ENCODE measurements at regions not wholly inside any gene's neighbourhood (a gene's known extent, or its start where the extent isn't known, plus 50 kb on each side); places are given as distances from the start of the nearest gene placed in this dataset.

DNA sequence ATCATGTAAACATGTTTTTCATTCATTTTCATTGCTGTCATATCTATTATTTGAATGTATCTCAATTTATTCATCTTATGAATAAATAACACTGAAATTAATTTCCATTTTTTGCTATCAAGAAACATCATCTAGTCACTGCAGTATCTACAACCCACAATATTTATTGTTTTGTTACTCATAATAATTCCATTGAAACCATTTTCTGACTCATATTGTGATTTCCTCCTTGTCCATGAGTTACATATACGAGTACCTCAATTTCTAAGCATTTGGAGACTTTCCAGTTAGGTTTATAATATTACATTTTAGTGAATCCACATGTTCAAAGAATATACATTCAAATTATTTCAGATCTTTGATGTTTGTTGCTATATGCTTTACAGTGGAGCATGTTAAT is 1524.0 kb downstream of the SLITRK1 start:
- no peak for DNase-seq (ENCODE audit: low spot score)

DNA sequence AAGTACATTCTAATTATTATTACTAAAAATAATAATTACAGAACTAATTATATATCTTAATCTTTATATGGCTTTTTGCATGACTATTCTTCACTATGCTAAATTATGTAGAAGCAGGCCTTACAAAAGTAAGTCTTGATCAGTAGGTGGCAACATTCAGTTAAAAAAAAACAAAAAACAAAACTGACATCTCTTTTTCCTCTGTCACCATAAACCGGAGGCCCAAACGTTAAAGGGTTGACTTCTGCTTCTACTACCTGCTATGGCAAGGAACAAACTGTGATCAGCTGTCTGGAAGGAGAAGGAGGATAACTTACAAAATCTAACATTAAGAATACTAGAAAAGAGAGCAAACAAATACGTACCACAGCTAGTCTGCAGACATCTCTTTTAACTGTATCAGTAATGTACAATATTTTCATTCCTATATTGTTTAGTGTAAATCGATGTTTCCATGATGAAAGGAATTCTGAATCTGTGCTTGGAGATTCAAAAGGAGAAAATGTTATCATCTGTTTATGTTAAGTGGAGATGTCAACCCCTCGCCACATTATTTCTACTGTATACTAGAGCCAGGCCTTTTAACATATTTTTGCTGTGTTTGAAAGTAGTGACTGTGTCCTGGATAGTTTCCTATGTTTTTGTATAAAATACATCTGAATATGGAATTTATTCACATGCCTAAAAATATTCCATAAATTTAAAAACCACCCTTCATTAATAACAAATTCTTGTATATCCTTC is 1525.4 kb downstream of the SLITRK1 start:
- no peak for DNase-seq (ENCODE audit: low spot score)

DNA sequence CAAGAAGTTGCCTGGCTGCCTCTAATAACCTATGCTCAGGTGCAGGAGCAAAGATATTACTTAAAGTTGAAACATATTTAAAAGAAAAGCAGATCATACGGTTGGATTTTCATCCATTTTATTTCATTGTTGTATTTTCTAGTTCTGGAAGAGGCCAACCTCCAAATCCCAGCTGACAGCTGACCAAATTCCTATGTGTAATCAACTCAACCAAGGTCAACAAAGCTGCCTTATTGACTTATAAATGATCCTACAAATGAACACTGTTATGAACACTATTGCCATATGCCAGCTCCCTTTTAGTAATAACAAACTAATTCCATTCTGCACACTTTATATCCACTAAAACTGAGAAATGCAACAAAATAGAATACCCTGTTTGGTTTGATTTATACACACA is 1537.4 kb downstream of the SLITRK1 start:
- DNase-seq (ENCODE audit: low spot score) = no peak

DNA sequence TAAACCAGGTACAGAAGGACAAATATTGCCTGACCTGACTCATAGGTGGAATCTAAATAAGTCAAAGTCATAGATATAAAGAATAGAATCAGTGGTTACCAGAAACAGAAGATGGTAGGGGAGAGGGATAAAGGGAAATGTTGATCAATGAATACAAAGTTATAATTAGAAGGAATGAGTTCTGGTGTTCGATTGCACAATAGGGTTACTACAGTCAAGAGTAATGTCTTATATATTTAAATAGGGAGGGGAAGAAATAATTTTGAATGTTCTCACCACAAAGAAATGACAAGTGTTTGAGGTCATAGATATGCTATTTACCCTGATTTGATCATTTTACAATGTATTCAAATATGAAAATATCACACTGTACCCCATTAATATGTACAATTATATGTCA is 1541.2 kb downstream of the SLITRK1 start:
- no peak for DNase-seq (ENCODE audit: low spot score)

DNA sequence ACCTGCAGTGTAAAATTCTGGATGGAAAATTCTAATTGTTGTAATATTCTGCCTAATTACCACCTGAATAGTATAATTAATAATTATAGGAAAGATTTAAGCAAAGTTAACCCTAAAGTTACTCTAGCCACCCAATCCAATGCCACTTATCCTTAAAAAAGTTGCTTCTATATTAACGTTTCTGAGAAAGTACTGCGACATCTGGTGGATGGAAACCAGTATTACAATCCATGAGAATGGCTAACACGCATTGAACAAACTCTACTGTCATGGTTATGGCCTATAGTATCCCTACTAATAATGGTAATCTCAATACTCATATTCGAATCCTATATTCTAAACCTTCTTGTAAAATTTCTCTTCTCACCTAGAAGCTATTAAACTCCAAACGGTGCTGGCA is 1551.8 kb downstream of the SLITRK1 start:
- DNase-seq (ENCODE audit: low spot score) = no peak

DNA sequence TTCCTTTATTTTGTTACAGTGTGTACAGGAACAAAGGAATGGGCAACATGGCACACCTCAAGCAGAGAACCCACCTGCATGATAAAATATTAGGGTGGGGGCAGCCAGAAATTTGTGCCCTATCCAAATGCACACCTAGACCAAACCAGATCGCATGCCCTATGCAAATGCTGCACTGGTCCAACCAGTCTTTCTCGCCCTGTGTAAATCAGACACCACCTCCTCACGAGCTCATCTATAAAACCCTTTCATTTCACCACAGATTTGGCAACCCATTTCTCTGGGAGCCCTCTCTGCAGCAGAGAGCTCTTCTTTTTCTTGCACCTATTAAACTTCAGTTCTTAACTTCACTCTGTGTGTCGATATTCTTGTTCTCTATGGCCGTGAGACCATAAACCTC is 1559.2 kb downstream of the SLITRK1 start:
- DNase-seq (ENCODE audit: low spot score) = no peak

DNA sequence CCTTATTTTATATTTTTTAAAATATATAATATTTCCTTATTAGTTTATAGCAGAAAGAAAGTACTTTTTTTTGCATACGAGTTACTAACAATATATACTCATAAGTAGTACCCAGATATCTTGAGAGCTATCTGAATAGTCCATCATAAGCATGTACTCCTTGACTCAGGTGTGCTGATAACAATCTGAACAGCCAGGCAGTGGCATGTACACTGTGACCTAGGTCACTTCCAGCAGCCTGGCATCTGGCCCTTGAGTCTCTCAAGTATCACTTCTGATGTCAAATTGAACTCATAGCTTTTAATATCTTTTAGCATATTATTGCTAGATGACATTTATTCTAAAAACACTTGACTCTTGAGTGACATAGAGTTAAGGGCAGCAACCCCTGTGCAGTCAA is 1576.7 kb downstream of the SLITRK1 start:
- DNase-seq (ENCODE audit: low spot score) = no peak

DNA sequence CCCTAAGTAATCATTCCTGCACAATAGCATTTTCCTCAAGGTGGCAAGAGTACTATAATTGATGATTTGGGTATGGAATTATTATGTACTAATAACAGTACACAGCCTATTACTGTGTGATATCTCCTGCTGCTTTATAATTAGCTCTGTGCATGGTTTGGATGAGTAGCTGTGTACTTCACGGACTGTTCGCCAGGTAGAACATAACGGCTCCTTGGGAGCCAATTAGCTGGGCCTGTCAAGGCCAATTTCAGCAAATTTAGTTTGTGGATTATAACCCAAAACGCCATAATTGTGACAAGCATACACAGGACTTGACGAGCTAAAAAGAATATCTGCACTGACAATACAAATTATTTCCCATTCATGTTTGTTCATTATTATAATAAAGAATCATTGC is 1584.2 kb downstream of the SLITRK1 start:
- DNase-seq (ENCODE audit: low spot score) = no peak

DNA sequence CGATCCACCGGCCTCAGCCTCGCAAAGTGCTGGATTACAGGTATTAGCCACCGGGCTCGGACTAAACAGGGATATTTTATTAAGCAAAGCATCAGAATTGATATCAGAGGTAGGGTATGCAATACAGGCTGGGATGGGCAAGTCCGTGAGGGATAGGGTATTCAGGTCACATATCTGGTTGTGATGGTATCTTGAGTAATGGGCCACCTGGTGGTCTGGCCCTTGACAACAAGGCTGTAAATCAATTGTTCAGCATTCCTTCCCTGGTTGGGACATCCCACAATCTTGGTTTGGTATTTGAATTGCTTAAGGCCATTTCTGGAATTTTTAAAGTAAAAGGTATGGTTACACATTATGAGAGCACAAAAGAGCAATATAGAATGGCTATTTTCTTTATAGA is 1588.0 kb downstream of the SLITRK1 start:
- no peak for DNase-seq (ENCODE audit: low spot score)

DNA sequence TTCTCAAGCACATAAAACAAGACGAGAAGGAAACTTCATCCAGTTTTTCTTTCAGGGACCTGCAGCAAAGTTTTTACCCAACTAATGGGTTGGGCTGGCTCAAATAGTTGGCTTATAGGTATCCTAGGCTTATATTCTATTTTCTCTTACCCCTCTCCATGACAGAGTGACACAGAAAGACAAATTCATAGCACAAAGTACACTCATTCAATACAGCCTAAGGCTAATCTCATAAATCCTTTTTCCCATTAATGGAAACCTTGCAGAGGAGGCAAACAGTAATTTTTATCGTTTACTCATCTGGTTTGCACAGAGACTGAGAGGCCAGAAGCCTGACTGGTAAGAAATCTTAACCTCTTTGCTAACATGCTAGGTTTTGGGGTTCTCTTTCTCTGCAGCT is 1589.9 kb downstream of the SLITRK1 start:
- no peak for DNase-seq (ENCODE audit: low spot score)

DNA sequence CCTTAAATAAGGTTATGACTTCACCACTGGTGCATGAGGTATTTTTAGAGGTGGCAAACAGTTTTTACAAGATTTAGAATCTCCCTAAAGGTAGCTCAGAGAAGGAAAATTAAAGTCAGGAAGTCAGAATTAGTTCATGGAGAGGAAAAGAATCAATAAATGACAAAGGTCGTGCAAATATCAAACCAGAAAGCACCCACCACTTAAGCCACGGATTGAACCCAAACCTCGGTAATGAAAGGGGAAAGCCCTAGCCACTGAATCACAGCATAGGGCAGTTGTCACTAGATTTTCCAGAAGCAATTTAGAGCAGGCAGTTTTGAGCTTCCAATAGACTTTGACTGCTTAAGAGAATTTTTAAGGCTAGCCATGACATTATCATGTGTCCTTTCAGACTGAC is 1590.4 kb downstream of the SLITRK1 start:
- DNase-seq (ENCODE audit: low spot score) = no peak

DNA sequence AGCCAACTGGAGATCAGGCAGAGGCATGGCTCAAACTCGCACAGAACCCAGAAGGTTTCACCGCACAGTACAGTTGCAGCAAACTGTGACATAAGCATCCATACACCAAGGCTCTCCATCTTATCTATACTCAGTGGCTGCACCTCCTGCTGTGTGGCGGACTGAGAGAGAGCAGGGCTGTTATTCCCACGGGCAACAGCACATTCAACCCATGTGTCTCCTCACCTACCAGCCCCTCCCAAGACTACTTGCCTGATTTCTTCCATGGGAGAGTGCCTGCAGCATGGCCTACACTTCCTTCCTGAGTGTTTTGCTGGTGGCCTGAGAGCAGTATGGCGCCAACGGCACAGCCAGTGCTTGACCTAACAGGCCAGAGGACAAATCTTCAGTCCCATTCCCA is 1606.6 kb downstream of the SLITRK1 start:
- no peak for DNase-seq (ENCODE audit: low spot score)

DNA sequence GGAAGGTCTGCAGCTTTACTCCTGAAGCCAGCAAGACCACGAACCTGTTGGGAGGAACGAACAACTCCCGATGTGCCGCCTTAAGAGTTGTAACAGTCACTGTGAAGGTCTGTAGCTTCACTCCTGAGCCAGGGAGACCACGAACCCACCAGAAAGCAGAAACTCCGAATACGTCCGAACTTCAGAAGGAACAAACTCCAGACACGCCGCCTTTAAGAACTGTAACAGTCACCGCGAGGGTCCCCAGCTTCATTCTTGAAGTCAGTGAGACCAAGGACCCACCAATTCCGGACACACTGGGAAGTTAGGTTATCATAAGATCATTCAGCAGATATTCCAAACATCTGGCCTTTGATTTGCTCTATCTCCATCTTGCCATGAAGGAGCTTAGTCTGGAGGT is 1623.0 kb downstream of the SLITRK1 start:
- DNase-seq (ENCODE audit: low spot score) = no peak

DNA sequence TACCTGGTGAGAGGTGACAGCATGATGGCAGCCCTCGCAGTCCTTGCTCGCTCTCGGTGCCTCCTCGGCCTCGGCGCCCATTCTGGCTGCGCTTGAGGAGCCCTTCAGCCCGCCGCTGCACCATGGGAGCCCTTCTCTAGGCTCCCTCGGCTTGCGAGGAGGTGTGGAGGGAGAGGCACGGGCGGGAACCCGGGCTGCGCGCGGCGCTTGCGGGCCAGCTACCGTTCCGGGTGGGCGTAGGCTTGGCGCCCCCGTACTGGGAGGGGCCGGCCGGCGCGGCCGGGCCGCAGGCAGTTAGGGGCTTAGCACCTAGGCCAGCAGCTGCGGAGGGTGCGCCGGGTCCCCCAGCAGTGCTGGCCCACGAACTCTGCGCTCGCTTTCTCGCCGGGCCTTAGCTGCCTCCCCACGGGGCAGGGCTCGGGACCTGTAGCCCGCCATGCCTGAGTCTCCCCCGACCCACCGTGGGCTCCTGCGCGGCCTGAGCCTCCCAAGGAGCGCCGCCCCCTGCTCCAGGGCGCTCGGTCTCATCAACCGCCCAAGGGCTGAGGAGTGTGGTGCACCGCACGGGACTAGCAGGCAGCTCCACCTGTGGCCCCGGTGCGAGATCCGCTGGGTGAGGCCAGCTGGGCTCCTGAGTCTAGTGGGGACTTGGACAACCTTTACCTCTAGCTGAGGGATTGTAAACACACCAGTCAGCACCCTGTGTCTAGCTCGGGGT is 1624.3 kb downstream of the SLITRK1 start:
- DNase-seq (ENCODE audit: low spot score) = no peak

DNA sequence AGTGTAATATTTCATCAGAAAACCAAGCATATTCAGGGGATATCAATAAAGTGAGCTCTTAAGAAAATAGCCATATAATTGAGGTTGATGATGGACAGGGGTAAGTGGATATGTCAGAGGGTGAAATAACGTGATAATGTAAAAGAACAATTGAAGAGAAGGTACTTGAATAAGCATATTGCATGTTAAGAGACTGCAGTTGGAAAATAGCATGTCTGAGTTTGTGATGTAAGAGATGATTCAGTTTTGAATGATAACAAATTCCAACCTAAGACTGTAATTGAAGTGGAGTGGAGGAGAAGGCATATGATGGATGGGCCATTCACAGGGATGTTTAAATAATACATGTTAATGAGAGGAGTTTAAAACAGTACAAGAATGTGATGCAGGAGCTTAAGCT is 1633.5 kb downstream of the SLITRK1 start:
- no peak for DNase-seq (ENCODE audit: low spot score)

DNA sequence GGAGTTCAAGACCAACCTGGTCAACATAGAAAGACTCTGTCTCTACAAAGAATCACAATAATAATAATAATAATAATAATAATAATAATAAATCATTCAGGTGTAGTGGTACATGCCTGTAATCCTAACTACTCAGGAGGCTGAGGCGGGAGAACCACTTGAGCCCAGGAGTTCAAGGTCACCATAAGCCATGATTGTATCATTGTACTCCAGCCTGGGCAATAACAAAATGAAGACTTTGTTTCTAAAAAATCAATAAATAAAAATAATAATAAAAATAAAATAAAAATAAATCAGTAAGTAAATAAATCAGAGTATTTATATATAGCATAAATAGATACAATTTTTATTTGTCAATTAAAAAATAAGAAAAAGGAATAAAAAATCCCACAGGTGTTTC is 1636.4 kb downstream of the SLITRK1 start:
- DNase-seq (ENCODE audit: low spot score) = no peak

DNA sequence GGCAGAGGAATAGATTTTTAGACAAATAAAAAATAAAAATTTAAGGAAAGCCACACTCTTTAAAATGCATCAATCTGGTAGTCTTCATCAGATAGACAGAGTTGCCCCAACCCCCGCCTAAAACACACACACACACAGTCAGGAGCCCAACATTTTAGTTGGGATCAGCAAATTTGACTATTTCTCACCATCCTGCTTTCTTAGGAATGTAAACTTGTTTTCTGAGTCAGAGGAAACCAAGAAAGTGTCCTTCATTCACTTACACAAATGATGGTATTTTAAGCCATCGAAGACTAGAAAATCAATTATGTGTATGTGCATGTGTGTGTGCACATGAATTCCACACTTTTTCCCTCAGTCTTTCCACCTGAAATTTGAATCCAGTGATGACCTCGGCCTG is 1657.5 kb downstream of the SLITRK1 start:
- no peak for DNase-seq (ENCODE audit: low spot score)

DNA sequence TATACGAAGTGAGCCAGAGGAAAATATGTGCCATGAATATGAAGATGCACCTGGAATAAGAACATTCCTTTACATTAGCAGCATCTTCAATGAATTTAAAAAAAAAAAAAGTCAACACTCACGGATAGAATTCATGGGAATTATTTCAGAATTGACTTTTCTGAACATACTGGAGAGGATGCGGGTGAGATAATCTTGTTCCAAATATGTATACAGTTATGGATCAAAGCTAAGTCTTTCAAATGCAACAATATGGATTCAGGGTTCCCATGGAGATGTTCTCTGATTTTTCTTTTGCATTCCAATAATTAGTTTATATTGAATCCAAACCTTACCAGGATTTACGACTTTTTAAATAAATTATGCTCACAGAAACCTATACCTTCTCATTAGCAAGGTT is 1660.7 kb downstream of the SLITRK1 start:
- DNase-seq (ENCODE audit: low spot score) = no peak

DNA sequence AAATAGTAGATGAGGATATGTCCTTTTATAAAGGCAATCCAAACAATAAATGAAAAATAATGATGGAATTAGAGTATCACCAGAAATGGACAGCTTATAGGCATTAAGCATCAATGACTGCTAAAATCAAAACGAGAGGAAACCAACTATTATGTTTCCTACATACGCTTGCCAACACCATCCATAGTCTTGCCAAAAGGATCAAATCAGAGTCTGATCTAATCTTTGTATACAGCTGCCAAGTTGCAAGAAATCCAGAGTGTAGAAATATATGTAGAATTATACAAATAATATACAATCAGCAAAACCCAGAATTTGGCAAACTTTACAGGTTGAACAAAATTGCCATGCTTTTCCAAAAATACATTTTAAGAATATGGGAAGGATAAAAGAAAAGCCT is 1661.6 kb downstream of the SLITRK1 start:
- DNase-seq (ENCODE audit: low spot score) = no peak

DNA sequence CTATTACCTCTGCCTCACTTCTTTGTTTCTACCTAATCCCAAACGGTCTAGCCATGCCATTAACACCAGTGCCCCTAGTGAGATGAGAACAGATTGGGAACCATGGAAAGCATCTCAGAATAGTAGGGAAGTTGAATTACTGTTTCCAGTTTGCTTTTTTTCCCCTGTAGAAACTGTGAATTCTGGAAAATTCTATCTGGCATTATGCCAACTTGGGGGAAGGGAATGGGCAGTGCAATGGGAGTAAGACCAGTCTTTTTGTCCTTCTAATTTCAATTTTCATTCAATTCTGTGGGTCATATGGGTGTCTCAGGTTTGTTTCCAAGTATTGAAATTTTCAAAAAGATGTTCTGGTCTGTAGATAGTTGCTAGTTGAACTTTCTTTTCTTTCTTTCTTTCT is 1666.1 kb downstream of the SLITRK1 start:
- DNase-seq (ENCODE audit: low spot score) = no peak

DNA sequence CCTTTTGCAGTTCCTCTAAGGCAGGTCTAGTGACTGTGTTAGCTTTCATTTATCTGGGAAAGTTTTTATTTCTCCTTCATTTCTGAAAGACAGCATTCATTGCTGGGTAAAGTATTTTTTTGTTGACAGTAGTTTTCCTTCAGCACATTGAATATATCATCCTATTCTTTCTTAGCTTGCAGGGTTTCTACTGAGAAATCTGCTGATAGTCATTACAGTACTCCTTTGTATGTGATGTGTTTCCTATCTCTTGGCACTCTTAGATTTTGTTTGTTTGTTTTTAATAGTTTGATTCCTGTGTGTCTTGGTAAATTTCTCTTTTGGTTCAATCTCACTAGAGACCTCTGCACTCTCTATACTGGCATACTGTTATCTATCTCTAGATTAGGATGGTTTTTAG is 1667.9 kb downstream of the SLITRK1 start:
- DNase-seq (ENCODE audit: low spot score) = no peak

DNA sequence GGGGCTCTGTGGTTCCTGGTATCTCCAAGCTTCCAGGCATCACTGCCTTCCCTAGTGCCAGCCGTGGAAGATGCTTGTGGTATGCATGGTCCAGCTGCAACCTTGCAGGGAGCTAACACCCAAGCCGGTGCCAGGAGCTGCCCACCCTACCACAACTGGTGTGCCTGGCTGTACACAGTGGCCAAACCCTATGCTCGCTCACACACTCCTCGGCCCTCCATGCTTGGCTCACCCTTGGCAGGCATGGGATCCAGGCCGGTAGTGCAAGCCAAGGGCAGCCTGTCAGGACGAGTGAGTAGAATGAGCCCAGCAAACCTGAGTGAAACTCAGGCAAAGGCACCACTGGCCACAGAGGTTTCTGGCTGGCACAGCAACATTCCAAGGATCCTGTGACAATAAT is 1676.0 kb downstream of the SLITRK1 start:
- DNase-seq (ENCODE audit: low spot score) = no peak

DNA sequence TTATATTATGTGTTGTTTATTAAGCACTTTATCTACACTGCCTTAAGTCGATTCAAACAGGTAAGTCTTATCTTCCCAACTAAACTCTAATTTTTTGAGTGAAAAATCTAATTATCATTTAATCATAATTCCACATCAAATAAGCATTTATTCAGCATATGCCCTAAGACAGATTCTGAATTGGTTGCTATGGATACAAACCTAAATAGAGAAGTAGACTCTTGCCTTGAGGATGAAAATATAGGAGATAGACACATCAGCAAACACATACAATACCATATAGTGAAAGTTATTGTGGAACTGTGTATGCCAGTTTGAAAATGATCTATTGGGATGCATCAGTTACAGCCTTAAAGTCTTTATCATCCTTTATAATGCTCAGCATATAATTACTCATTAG is 1679.9 kb downstream of the SLITRK1 start:
- no peak for DNase-seq (ENCODE audit: low spot score)

DNA sequence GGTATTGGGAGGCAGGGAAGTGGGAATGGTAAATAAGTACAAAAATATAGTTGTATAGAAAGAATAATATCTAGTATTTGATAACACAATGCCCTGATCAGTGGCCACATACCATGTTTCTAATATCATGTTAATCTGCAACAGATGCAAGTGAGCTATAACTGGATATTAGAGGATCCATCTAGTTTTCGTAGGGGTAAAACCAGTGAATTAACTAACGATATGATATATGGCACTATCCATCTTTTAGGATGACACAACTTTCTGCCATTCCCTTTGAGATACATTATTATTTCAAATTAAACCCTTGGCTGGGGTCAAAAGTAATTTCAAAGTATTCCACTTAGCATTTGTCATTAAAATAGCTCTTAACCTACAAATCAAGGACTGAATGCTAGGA is 1686.2 kb downstream of the SLITRK1 start:
- DNase-seq (ENCODE audit: low spot score) = no peak
